DMS153 (cell line): ENCODE measurements at regions not wholly inside any gene's neighbourhood (a gene's known extent, or its start where the extent isn't known, plus 50 kb on each side); places are given as distances from the start of the nearest gene placed in this dataset.

Experiments
- DNase-seq: peaks from one replicate; lab custom pipeline; 2025; lab: John Stamatoyannopoulos, UW

- DNase-seq: no peak
Observed at GRCh38 chr18:55166260-55166598, 207.0 kb upstream of the CCDC68 start.

GRCh38 chr18:55163550-55163949 is 204.3 kb upstream of the CCDC68 start:
- no peak for DNase-seq

- no peak for DNase-seq
Observed at GRCh38 chr18:55161916-55162315, 202.7 kb upstream of the CCDC68 start.

GRCh38 chr18:55159027-55159426 is 199.8 kb upstream of the CCDC68 start:
- no peak for DNase-seq

- no peak for DNase-seq
Observed at GRCh38 chr18:55158570-55158969, 199.3 kb upstream of the CCDC68 start.

GRCh38 chr18:55153346-55153745 is 194.1 kb upstream of the CCDC68 start:
- DNase-seq: no peak

- DNase-seq: no peak
Observed at GRCh38 chr18:55152801-55153200, 193.5 kb upstream of the CCDC68 start.

GRCh38 chr18:55149994-55150393 is 190.7 kb upstream of the CCDC68 start:
- no peak for DNase-seq

GRCh38 chr18:55147791-55148190 is 188.5 kb upstream of the CCDC68 start:
- DNase-seq: no peak

GRCh38 chr18:55144193-55144930 is 185.1 kb upstream of the CCDC68 start:
- no peak for DNase-seq

- DNase-seq: no peak
Observed at GRCh38 chr18:55142410-55142809, 183.1 kb upstream of the CCDC68 start.

GRCh38 chr18:55141318-55141717 is 182.1 kb upstream of the CCDC68 start:
- no peak for DNase-seq

GRCh38 chr18:55139836-55140235 is 180.6 kb upstream of the CCDC68 start:
- no peak for DNase-seq

- no peak for DNase-seq
Observed at GRCh38 chr18:55139307-55139706, 180.0 kb upstream of the CCDC68 start.

GRCh38 chr18:55138401-55138800 is 179.1 kb upstream of the CCDC68 start:
- DNase-seq: no peak

GRCh38 chr18:55137602-55138001 is 178.3 kb upstream of the CCDC68 start:
- no peak for DNase-seq

GRCh38 chr18:55136864-55137263 is 177.6 kb upstream of the CCDC68 start:
- no peak for DNase-seq

- DNase-seq: no peak
Observed at GRCh38 chr18:55136258-55136657, 177.0 kb upstream of the CCDC68 start.

GRCh38 chr18:55133378-55133777 is 174.1 kb upstream of the CCDC68 start:
- no peak for DNase-seq

GRCh38 chr18:55128437-55128836 is 169.2 kb upstream of the CCDC68 start:
- no peak for DNase-seq

GRCh38 chr18:55124078-55124763 is 165.0 kb upstream of the CCDC68 start:
- no peak for DNase-seq

- no peak for DNase-seq
Observed at GRCh38 chr18:55123361-55123760, 164.1 kb upstream of the CCDC68 start.

- no peak for DNase-seq
Observed at GRCh38 chr18:55121397-55122170, 162.3 kb upstream of the CCDC68 start.
